ENCODE measurements at regions not wholly inside any gene's neighbourhood (a gene's known extent, or its start where the extent isn't known, plus 50 kb on each side); places are given as distances from the start of the nearest gene placed in this dataset.

DNA sequence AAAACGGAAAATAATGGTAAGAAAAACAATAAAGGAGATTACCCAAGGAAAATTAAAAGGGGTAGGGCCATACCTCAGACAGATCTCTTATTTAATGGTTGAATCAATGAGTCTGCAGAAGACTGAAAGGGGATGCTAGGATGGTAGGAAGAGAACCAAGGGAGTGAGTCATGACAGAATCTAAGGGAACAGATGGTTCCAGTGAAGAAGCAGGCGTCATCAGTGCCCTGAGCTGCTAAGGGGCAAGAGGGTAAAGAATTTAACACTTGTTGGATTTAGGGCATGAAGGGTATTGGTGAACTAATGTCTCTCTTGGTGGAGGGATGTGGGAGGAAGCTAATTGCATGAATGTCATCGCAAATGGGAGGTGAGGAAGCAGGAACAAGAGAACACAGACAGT is 329.2 kb upstream of the TSHZ3 start:
- peaks cover 7% of the 10 kb centered on the region for H3K4me1 Mint-ChIP-seq (ENCODE audit: low read depth)
- no peak overlapping the region for H3K4me3 Mint-ChIP-seq (ENCODE audit: unreplicated experiment)
- no peaks in the 10 kb centered on the region for H3K9me3 Mint-ChIP-seq (ENCODE audit: low read depth)
- TF ChIP-seq, protein P1, sequence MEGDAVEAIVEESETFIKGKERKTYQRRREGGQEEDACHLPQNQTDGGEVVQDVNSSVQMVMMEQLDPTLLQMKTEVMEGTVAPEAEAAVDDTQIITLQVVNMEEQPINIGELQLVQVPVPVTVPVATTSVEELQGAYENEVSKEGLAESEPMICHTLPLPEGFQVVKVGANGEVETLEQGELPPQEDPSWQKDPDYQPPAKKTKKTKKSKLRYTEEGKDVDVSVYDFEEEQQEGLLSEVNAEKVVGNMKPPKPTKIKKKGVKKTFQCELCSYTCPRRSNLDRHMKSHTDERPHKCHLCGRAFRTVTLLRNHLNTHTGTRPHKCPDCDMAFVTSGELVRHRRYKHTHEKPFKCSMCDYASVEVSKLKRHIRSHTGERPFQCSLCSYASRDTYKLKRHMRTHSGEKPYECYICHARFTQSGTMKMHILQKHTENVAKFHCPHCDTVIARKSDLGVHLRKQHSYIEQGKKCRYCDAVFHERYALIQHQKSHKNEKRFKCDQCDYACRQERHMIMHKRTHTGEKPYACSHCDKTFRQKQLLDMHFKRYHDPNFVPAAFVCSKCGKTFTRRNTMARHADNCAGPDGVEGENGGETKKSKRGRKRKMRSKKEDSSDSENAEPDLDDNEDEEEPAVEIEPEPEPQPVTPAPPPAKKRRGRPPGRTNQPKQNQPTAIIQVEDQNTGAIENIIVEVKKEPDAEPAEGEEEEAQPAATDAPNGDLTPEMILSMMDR (IDR thresholded peaks at IDR 0.05) = no peak
- no peak overlapping the region for H3K27ac Mint-ChIP-seq (ENCODE audit: unreplicated experiment)
- H3K27me3 Mint-ChIP-seq (ENCODE audit: low read depth) = no peaks in the 10 kb centered on the region
- no peaks in the 10 kb centered on the region for H3K36me3 Mint-ChIP-seq (ENCODE audit: low read depth)
- no peak for DNase-seq (ENCODE audit: low spot score)

DNA sequence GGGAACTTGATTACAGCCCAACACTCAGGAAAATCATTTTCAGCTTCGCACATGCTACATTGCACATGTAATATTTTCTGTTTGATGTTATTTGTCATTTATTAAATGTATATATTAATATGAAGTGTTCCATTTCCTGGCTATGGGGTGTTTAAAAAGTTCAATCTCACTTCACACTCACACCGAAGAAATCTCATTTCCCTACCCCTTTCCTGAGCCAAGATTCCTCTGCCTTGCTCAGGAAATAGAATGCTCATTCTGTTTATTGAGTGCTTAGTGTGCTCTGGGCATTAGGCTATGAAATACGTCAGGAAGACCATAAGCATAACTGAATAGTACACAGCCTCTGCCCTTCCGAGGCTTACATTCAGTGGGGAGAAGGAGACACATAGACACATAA is 331.9 kb upstream of the TSHZ3 start:
- no peak overlapping the region for H3K27ac Mint-ChIP-seq (ENCODE audit: unreplicated experiment)
- H3K9me3 Mint-ChIP-seq (ENCODE audit: low read depth) = peaks cover 6% of the 10 kb centered on the region
- TF ChIP-seq, protein P1 (IDR thresholded peaks at IDR 0.05) = no peak
- H3K4me1 Mint-ChIP-seq (ENCODE audit: low read depth) = no peaks in the 10 kb centered on the region
- no peaks in the 10 kb centered on the region for H3K36me3 Mint-ChIP-seq (ENCODE audit: low read depth)
- H3K27me3 Mint-ChIP-seq (ENCODE audit: low read depth) = no peaks in the 10 kb centered on the region
- H3K4me3 Mint-ChIP-seq (ENCODE audit: unreplicated experiment) = no peak overlapping the region
- DNase-seq (ENCODE audit: low spot score) = no peak

DNA sequence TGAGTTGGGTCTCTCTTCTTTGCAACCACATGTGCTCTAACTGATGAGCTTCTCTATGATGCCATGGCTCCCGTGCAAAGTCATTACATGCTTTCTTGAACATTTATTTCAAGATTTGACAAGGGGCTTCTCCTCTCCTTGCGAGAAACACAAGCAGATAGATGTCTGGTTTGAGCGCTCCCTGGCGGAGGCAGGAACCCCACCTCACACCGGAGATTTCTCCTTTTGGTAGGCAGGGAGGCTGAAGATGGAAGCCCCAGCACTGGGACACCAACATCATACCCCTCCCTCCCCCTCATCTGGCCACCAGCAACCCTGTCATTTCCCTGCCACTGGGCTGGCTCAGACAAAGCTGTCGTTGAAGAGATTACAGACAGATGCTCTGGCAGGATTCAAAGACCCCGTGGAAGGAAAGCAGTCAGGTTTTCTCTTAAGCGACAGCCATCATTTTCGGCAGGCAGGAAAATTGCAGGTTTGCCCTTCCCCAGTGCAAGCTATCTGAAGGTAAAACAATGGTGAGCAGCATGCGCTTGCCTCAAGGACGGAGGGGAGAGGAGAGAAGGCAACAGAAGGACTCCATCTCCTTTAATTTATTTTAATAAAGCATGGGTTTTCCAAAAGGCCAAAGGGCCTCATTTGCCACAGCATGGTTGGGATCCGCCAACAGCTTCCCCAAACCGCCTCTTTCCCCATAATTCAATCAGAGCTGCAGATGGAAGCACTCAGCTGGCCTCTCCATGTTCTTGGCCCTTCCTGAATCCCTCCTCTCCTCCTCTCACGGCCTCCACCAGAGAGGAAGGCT is 344.1 kb upstream of the TSHZ3 start:
- DNase-seq (ENCODE audit: low spot score) = no peak
- Mint-ChIP-seq H3K27ac (ENCODE audit: unreplicated experiment) (no peak overlapping the region), H3K4me3 (ENCODE audit: unreplicated experiment) (no peak overlapping the region), H3K27me3 (ENCODE audit: low read depth) (no peaks in the 10 kb centered on the region), H3K36me3 (ENCODE audit: low read depth) (no peaks in the 10 kb centered on the region), H3K9me3 (ENCODE audit: low read depth) (peaks cover 11% of the 10 kb centered on the region), H3K4me1 (ENCODE audit: low read depth) (no peaks in the 10 kb centered on the region)
- TF ChIP-seq, protein P1 (IDR thresholded peaks at IDR 0.05) = no peak

DNA sequence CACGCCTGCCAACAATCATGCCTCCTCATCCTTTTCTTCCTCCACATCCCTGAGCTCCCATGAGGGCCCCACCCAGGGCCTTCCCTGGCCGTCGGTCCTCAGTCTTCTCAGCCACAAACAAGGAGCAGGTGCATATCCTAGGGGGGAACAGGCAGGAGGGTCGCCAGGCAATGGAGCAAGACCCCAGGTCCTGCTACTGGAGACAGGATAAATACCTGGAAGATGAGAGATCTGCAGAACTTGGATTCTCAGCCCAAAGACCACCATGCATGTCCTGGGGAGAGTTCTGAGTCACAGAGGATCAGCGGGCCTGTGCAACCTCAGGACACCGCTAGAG is 344.7 kb upstream of the TSHZ3 start:
- Mint-ChIP-seq H3K27ac (ENCODE audit: unreplicated experiment) (no peak overlapping the region), H3K4me1 (ENCODE audit: low read depth) (no peaks in the 10 kb centered on the region), H3K36me3 (ENCODE audit: low read depth) (no peaks in the 10 kb centered on the region), H3K9me3 (ENCODE audit: low read depth) (peaks cover 12% of the 10 kb centered on the region), H3K27me3 (ENCODE audit: low read depth) (no peaks in the 10 kb centered on the region), H3K4me3 (ENCODE audit: unreplicated experiment) (no peak overlapping the region)
- TF ChIP-seq, protein P1 (IDR thresholded peaks at IDR 0.05) = no peak
- no peak for DNase-seq (ENCODE audit: low spot score)

DNA sequence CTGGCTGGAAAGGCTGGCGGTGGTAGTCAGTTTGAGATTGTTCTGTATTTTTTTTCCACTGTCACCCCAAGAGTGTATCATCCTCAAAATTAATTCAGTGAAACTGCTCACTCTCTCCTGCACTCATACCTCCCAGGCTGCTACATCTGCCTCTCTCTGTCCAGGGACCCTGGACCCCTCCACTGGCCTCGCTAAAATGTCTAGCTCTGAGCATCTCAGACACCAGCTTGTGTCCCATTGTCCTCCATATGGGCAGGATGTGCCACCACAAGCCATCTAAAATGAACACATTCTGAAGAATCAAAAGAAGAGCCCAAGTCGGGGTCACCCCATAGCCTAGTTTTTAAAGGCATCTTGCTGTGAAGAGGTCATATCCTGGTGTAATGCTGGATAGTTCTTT is 345.5 kb upstream of the TSHZ3 start:
- Mint-ChIP-seq H3K9me3 (ENCODE audit: low read depth) (peaks cover 12% of the 10 kb centered on the region), H3K27ac (ENCODE audit: unreplicated experiment) (no peak overlapping the region), H3K4me1 (ENCODE audit: low read depth) (no peaks in the 10 kb centered on the region), H3K36me3 (ENCODE audit: low read depth) (no peaks in the 10 kb centered on the region), H3K27me3 (ENCODE audit: low read depth) (no peaks in the 10 kb centered on the region), H3K4me3 (ENCODE audit: unreplicated experiment) (no peak overlapping the region)
- DNase-seq (ENCODE audit: low spot score) = no peak
- TF ChIP-seq, protein P1 (IDR thresholded peaks at IDR 0.05) = no peak

Measured in chondrocyte (in vitro differentiated cells).